GM06990 (cell line): ENCODE measurements at regions not wholly inside any gene's neighbourhood (a gene's known extent, or its start where the extent isn't known, plus 50 kb on each side); places are given as distances from the start of the nearest gene placed in this dataset.

Experiments used
- DNase-seq: peaks from one replicate; pipeline ENCODE4 v3.0.0-alpha.2; 2011; ENCODE audit not compliant: insufficient read length; ENCODE audit errors: extremely low read depth
- H3K27me3 ChIP-seq: replicated peaks from 2 replicates; pipeline ENCODE4 v1.6.0; 2011; ENCODE audit warnings: low read length; ENCODE audit not compliant: control insufficient read depth, insufficient read depth
- H3K36me3 ChIP-seq: 2 replicates; pipeline ENCODE4 v1.5.1; 2011; ENCODE audit warnings: low read length; ENCODE audit not compliant: control insufficient read depth, insufficient read depth
- H3K4me3 ChIP-seq: replicated peaks from 2 replicates; pipeline ENCODE4 v1.5.1; 2011; ENCODE audit warnings: low read depth, mild to moderate bottlenecking, control low read depth, low read length
- CTCF ChIP-seq: IDR thresholded peaks from 2 replicates; pipeline ENCODE4 v1.5.1; 2011; ENCODE audit warnings: low read length, control low read depth, mild to moderate bottlenecking, inconsistent platforms; ENCODE audit not compliant: insufficient read depth, poor library complexity, severe bottlenecking

GRCh38 chr1:218752126-218752525, 407.0 kb downstream of the TGFB2 start:
- Histone ChIP-seq H3K27me3 (no peaks in the 10 kb centered on the region), H3K4me3 (no peak overlapping the region), H3K36me3 (no peaks in the 10 kb centered on the region)
- no peak for TF ChIP-seq CTCF
- DNase-seq, result no peak

GRCh38 chr1:218754477-218754876, 409.3 kb downstream of the TGFB2 start:
- TF ChIP-seq CTCF, result no peak
- no peak for DNase-seq
- Histone ChIP-seq H3K4me3 (no peak overlapping the region), H3K36me3 (no peaks in the 10 kb centered on the region), H3K27me3 (no peaks in the 10 kb centered on the region)

GRCh38 chr1:218755128-218755527, 410.0 kb downstream of the TGFB2 start:
- no peak overlapping the region for H3K4me3 ChIP-seq
- no peaks in the 10 kb centered on the region for H3K27me3 ChIP-seq
- TF ChIP-seq CTCF, result no peak
- no peak for DNase-seq
- H3K36me3 ChIP-seq, result no peaks in the 10 kb centered on the region

- H3K36me3 ChIP-seq, result no peaks in the 10 kb centered on the region
- no peak overlapping the region for H3K4me3 ChIP-seq
- TF ChIP-seq CTCF, result no peak
- DNase-seq, result no peak
- no peaks in the 10 kb centered on the region for H3K27me3 ChIP-seq
These were observed 413.9 kb upstream of the LYPLAL1 start for GRCh38 chr1:218759795-218760194.

GRCh38 chr1:218760601-218761570, 412.8 kb upstream of the LYPLAL1 start:
- Histone ChIP-seq H3K36me3 (no peaks in the 10 kb centered on the region), H3K4me3 (no peak overlapping the region), H3K27me3 (no peaks in the 10 kb centered on the region)
- no peak for DNase-seq
- no peak for TF ChIP-seq CTCF
